SU-DHL-6 (cell line): ENCODE measurements at regions not wholly inside any gene's neighbourhood (a gene's known extent, or its start where the extent isn't known, plus 50 kb on each side); places are given as distances from the start of the nearest gene placed in this dataset.

Experiments
- CTCF ChIP-seq: fragments of 200-600 bp; sonication (generic); IDR thresholded peaks from one replicate; pipeline ENCODE4 v1.5.1; 2017; ENCODE audit warnings: antibody characterized with exemption, mild to moderate bottlenecking, low read length, moderate library complexity; ENCODE audit not compliant: insufficient read depth, poor library complexity, severe bottlenecking
- EZH2phosphoT487 ChIP-seq: fragments of 200-600 bp; sonication (generic), shearing (Covaris generic); conservative IDR thresholded peaks from 2 replicates; pipeline ENCODE4 v1.6.1; 2018; ENCODE audit warnings: mild to moderate bottlenecking, antibody characterized with exemption, low read length, moderate library complexity, mixed read lengths

DNA sequence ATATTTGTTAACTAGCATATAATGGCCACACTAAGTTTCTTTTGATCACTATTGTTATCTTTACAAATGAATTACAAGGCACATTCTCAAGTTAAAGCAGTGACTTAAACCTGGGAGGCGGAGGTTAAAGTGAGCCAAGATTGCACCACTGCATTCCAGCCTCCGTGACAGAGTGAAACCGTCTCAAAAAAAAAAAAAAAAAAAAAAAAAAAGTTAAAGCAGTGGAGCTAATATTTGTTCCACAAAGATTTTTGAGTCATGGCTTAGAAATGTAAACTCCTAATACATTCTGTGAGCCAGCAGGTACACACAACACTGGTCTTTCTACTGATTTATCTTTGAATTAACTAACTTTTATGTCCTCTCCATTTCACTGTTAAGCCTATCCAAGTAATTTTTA, 221.7 kb upstream of the HTR1E start:
- TF ChIP-seq CTCF, result no peak
- no peak for TF ChIP-seq EZH2phosphoT487
